Esophagus squamous epithelium (tissue), 5 donors: ENCODE measurements at regions not wholly inside any gene's neighbourhood (a gene's known extent, or its start where the extent isn't known, plus 50 kb on each side); places are given as distances from the start of the nearest gene placed in this dataset.

Experiments
- DNase-seq: peaks from one replicate; lab custom pipeline; 2025; lab: John Stamatoyannopoulos, UW
- H3K27ac ChIP-seq, 4 donors: fragments of 200-600 bp; sonication (generic); one replicate each; pipeline ENCODE4 v1.5.1; 2016 to 2019; ENCODE audit warnings: mild to moderate bottlenecking in 1 of 4
- H3K27me3 ChIP-seq, 4 donors: fragments of 200-600 bp; sonication (generic); 1 replicate in 3 of 4; 2 replicates in 1 of 4; pipeline versions ENCODE4 v1.5.1 to v1.6.0; 2017 to 2021; ENCODE audit warnings: antibody characterized with exemption in 1 of 4
- H3K36me3 ChIP-seq, 3 donors: fragments of 200-600 bp; sonication (generic); one replicate each; pipeline ENCODE4 v1.5.1; 2016 to 2019
- H3K4me1 ChIP-seq, 3 donors: fragments of 200-600 bp; sonication (generic); one replicate each; pipeline ENCODE4 v1.5.1; 2017 to 2019
- H3K4me3 ChIP-seq, 4 donors: fragments of 200-600 bp; sonication (generic); 1 replicate in 3 of 4; 2 replicates in 1 of 4; pipeline ENCODE4 v1.5.1; 2016 to 2019; ENCODE audit warnings: mild to moderate bottlenecking in 2 of 4, moderate library complexity in 1 of 4
- H3K9me3 ChIP-seq, 3 donors: fragments of 200-600 bp; sonication (generic); one replicate each; pipeline ENCODE4 v1.5.1; 2016 to 2019
- CTCF ChIP-seq, 6 experiments: fragments of 450-650 bp in 4 of 6; fragments of 200-600 bp in 2 of 6; sonication (generic) in 2 of 6; IDR thresholded peaks; one replicate each; pipeline ENCODE4 v1.5.1; 2016 to 2019; ENCODE audit warnings: antibody characterized with exemption in 6 of 6, mild to moderate bottlenecking in 4 of 6, moderate library complexity in 4 of 6
- POLR2A ChIP-seq, 4 donors: fragments of 450-650 bp; IDR thresholded peaks; one replicate each; pipeline ENCODE4 v1.6.1; 2017; ENCODE audit warnings: antibody characterized with exemption in 4 of 4, mild to moderate bottlenecking in 4 of 4, moderate library complexity in 3 of 4
- WGBS, 2 donors: methylation state at CpG; one replicate each; pipeline ENCODE4 v1.1.5; 2018; 5-methylcytosine and 5-hydroxymethylcytosine counted together
- intact Hi-C: fragments of 100-400 bp; cut with DNase I; formaldehyde crosslinking; loops from one replicate; pipeline ENCODE4 v1.15.0; 2022
- donor health status: DM: yes; HTN: yes; CAD: no.

- WGBS, 2 donors, result 71 to 82% methylated on average over 13 to 15 of the region's 18 CpGs
- Histone ChIP-seq H3K9me3 (no peaks in the 10 kb centered on the region), H3K36me3 (no peaks in the 10 kb centered on the region), H3K27me3 (peaks cover 0 to 90% (median 0%) of the 10 kb centered on the region in 4 donors), H3K4me1 (peaks cover 3 to 20% (median 7%) of the 10 kb centered on the region in 3 donors), H3K27ac (no peak overlapping the region), H3K4me3 (no peak overlapping the region)
- intact Hi-C loops, result no loop called here
- TF ChIP-seq POLR2A (IDR thresholded peaks at IDR 0.05) (no peak), CTCF (IDR thresholded peaks at IDR 0.05) (no peak)
- DNase-seq, result no peak
These were observed 130.7 kb downstream of the FAM53A start for GRCh38 chr4:1553365-1553764.

GRCh38 chr4:1552451-1552850, 131.7 kb downstream of the FAM53A start:
- intact Hi-C loops, result no loop called here
- DNase-seq, result no peak
- no peak overlapping the region for H3K27ac ChIP-seq
- peaks cover 0 to 91% (median 0%) of the 10 kb centered on the region in 4 donors for H3K27me3 ChIP-seq
- peaks cover 3 to 26% (median 7%) of the 10 kb centered on the region in 3 donors for H3K4me1 ChIP-seq
- no peaks in the 10 kb centered on the region for H3K36me3 ChIP-seq
- WGBS, 2 donors, result 64 to 73% methylated on average over 5 to 6 of the region's 17 CpGs
- TF ChIP-seq CTCF (IDR thresholded peaks at IDR 0.05), result no peak
- no peak for TF ChIP-seq POLR2A (IDR thresholded peaks at IDR 0.05)
- no peak overlapping the region for H3K4me3 ChIP-seq
- no peaks in the 10 kb centered on the region for H3K9me3 ChIP-seq

DNA sequence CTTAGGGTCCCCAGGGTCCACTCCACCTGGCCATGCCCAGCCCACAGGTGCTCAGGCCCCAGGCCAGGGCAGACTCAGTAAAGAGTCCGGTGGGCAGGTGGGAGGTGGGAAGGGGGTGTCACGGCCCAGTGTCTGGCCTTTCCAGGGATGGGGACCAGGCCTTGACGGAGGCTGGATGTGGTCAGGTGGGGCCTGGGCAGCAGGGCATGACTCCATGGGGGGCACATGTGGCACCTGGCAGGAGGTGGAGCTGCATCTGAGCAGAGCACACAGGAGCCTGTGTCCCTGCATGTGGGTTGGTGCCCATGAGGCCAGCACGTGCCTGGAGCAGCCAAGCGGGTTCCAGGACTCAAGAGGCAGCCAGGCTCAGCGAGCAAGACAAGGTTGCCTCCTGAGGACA, 132.9 kb downstream of the FAM53A start:
- no CpG with 5 or more reads among the region's 6 CpGs for WGBS, 2 donors
- no peak for DNase-seq
- intact Hi-C loops, result no loop called here
- Histone ChIP-seq H3K4me1 (peaks cover 3 to 20% (median 7%) of the 10 kb centered on the region in 3 donors), H3K36me3 (no peaks in the 10 kb centered on the region), H3K4me3 (no peak overlapping the region), H3K27me3 (peaks cover 0 to 83% (median 0%) of the 10 kb centered on the region in 4 donors), H3K9me3 (no peaks in the 10 kb centered on the region), H3K27ac (no peak overlapping the region)
- TF ChIP-seq CTCF (IDR thresholded peaks at IDR 0.05) (no peak), POLR2A (IDR thresholded peaks at IDR 0.05) (no peak)

GRCh38 chr4:1550122-1551070, 133.7 kb downstream of the FAM53A start:
- 73% methylated on average over 7 of the region's 26 CpGs; no CpG with 5 or more reads in 1 of the 2 donors for WGBS, 2 donors
- H3K4me3 ChIP-seq, result no peak overlapping the region
- no peak for DNase-seq
- intact Hi-C loops, result no loop called here
- no peaks in the 10 kb centered on the region for H3K9me3 ChIP-seq
- no peaks in the 10 kb centered on the region for H3K36me3 ChIP-seq
- H3K27me3 ChIP-seq, result peaks cover 0 to 77% (median 0%) of the 10 kb centered on the region in 4 donors
- no peak overlapping the region for H3K27ac ChIP-seq
- no peak for TF ChIP-seq CTCF (IDR thresholded peaks at IDR 0.05)
- no peak for TF ChIP-seq POLR2A (IDR thresholded peaks at IDR 0.05)
- H3K4me1 ChIP-seq, result peaks cover 3 to 20% (median 7%) of the 10 kb centered on the region in 3 donors

GRCh38 chr4:1549638-1550035, 134.5 kb downstream of the FAM53A start:
- no peaks in the 10 kb centered on the region for H3K36me3 ChIP-seq
- no peaks in the 10 kb centered on the region for H3K9me3 ChIP-seq
- WGBS, 2 donors, result 86 to 100% methylated on average over 4 to 5 of the region's 11 CpGs
- no peak overlapping the region for H3K4me3 ChIP-seq
- peaks cover 3 to 20% (median 7%) of the 10 kb centered on the region in 3 donors for H3K4me1 ChIP-seq
- H3K27me3 ChIP-seq, result peaks cover 0 to 69% (median 0%) of the 10 kb centered on the region in 4 donors
- TF ChIP-seq CTCF (IDR thresholded peaks at IDR 0.05) (no peak), POLR2A (IDR thresholded peaks at IDR 0.05) (no peak)
- intact Hi-C loops, result no loop called here
- no peak for DNase-seq
- H3K27ac ChIP-seq, result no peak overlapping the region
